GM13977 (cell line): ENCODE measurements at regions not wholly inside any gene's neighbourhood (a gene's known extent, or its start where the extent isn't known, plus 50 kb on each side); places are given as distances from the start of the nearest gene placed in this dataset.

Experiments
- DNase-seq: peaks from one replicate; pipeline ENCODE4 v3.0.0; 2012; ENCODE audit warnings: low spot score
- in situ Hi-C: fragments of 300-500 bp; cut with MboI; formaldehyde crosslinking; loops from one replicate; pipeline ENCODE4 v1.12.0; 2022; ENCODE audit warnings: low sequenced_read_pairs, low pct_unique_long_range_greater_than_20kb, mixed read lengths, inconsistent platforms; ENCODE audit not compliant: unreplicated experiment
- TF ChIP-seq, protein P1 (sequence below): IDR thresholded peaks from 2 replicates; pipeline ENCODE4 v1.5.1; 2012; ENCODE audit warnings: mild to moderate bottlenecking, control low read depth; ENCODE audit not compliant: insufficient read depth; ENCODE audit errors: extremely low read depth, missing control alignments

- DNase-seq, result no peak
- in situ Hi-C loops, result no loop called here
- TF ChIP-seq, protein P1, sequence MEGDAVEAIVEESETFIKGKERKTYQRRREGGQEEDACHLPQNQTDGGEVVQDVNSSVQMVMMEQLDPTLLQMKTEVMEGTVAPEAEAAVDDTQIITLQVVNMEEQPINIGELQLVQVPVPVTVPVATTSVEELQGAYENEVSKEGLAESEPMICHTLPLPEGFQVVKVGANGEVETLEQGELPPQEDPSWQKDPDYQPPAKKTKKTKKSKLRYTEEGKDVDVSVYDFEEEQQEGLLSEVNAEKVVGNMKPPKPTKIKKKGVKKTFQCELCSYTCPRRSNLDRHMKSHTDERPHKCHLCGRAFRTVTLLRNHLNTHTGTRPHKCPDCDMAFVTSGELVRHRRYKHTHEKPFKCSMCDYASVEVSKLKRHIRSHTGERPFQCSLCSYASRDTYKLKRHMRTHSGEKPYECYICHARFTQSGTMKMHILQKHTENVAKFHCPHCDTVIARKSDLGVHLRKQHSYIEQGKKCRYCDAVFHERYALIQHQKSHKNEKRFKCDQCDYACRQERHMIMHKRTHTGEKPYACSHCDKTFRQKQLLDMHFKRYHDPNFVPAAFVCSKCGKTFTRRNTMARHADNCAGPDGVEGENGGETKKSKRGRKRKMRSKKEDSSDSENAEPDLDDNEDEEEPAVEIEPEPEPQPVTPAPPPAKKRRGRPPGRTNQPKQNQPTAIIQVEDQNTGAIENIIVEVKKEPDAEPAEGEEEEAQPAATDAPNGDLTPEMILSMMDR, result no peak
Measured at GRCh38 chr3:82505079-82505756, 743.8 kb upstream of the GBE1 start.

GRCh38 chr3:82498186-82498585 lies 736.7 kb upstream of the GBE1 start:
- in situ Hi-C loops, result no loop called here
- DNase-seq, result no peak
- TF ChIP-seq, protein P1, result no peak

DNA sequence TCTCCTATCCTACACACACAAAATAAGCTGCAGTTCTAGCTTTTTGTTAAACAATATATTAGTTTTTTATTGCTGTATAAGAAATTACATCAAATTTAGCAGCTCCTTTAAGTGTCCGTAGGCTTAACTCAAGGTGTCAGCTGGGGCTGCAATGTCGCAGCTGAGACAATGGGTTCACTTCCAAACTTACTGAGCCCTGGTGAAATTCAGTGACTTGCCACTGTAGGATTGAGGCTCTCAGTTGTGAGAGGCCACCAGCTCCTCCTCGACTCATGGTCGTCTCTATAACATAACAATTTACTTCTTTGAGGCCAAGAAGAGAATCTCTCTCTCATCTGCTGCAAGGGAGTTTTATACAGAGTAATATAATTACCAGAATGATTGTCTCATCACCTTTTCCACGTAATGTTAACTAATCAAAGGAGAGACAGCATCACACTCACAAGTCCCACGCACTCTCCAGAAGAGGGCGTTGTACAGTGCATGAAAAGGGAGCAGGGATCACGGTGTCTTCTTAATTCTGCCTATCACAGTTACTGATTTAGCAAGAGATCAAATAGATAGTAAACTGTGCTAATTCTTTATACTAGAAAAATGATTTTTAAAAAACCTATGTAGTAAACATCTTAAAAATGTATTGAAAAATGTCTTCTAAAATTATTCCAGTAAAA lies 735.6 kb upstream of the GBE1 start:
- peak; percentile 17 for DNase-seq
- in situ Hi-C loops, result no loop called here
- TF ChIP-seq, protein P1, result peak; percentile 36

GRCh38 chr3:82495655-82496054 lies 734.2 kb upstream of the GBE1 start:
- DNase-seq, result no peak
- TF ChIP-seq, protein P1, result no peak
- in situ Hi-C loops, result no loop called here

DNA sequence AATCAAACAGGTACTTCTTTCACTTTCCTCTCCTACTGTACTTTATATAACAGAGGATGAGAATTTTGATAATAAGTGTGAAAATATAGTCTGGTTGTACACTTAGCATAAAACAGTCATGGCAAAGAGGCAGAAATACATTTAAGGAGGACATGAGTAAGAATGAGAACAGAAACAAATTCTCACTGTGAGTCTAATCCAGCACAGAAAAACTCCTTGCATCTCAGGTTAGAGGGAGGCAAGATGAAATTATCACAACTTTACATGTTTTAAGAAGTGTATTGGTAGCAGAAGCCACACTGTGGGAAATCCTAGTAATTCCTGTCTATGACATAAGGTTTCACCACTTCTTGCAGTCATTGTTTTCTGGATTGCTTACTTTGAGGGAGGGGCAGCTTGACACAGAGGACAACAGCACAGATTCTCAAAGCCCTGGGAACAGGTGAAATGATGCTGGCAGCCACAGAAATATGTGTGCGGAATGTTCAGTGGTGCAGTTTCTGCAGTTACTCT lies 733.6 kb upstream of the GBE1 start:
- TF ChIP-seq, protein P1, result no peak
- peak; percentile 15 for DNase-seq
- in situ Hi-C loops, result no loop called here

DNA sequence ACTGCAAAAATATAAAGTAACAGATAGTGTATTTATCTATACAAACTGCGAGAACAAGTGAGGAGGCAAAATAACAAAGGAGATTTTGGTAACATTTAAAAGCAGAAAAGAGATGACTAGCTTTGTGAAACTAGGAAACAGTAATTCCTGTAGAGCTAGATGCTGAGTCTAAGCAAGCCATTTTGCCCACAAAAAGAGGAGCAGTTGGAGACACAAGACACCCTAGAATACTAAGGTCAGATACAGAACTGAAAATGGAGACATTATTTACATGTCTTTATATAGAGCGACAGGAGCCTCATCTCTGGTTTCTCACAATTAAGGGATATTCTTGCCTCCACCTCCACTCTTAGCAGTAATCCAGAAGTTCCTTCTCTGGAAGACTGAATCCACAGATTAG lies 732.4 kb upstream of the GBE1 start:
- in situ Hi-C loops, result no loop called here

More for the DNA sequence above, 732.4 kb upstream of the GBE1 start:
- DNase-seq, result no peak
- TF ChIP-seq, protein P1, result no peak
